ENCODE measurements at regions not wholly inside any gene's neighbourhood (a gene's known extent, or its start where the extent isn't known, plus 50 kb on each side); places are given as distances from the start of the nearest gene placed in this dataset.

DNA sequence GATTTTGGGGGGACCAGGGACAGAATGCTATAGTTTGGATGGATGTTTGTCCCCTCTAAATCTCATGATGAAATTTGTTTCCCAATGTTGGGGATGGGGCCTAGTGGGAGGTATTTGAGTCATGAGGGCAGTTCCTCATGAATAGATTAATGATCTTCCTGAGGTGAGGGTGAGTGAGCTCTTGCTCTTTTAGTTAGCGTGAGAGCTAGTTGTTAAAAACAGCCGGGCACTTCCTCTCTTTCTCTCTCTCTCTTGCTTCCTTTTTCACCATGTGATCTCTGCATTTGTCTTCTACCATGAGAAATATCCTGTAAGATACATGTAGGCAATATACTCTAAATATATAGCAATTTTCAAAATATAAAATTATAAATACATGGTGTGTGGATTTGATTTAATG, 290.8 kb upstream of the PCDH9 start:
- Histone ChIP-seq H3K27me3 (ENCODE audit: control insufficient read depth in 4 of 4, insufficient read depth in 4 of 4, low read length in 3 of 4) (no peaks in the 10 kb centered on the region), H3K9ac (ENCODE audit: low read depth in 1 of 2, low read length in 2 of 2) (no peak overlapping the region), H3K27ac (ENCODE audit: low read depth in 1 of 2, low read length in 2 of 2) (no peak overlapping the region), H3K9me3 (ENCODE audit: control insufficient read depth in 4 of 4, low read length in 3 of 4) (no peaks in the 10 kb centered on the region), H3K36me3 (ENCODE audit: control insufficient read depth in 4 of 4, insufficient read depth in 3 of 4, low read depth in 1 of 4, low read length in 3 of 4) (no peaks in the 10 kb centered on the region), H3K4me3 (ENCODE audit: low read depth in 1 of 3, low read length in 3 of 3) (no peak overlapping the region), H3K4me1 (ENCODE audit: control insufficient read depth in 4 of 4, insufficient read depth in 4 of 4, low read length in 3 of 4) (no peaks in the 10 kb centered on the region)
- no peak for DNase-seq (ENCODE audit: low spot score)
- WGBS = 70% methylated on average over 2 of the region's 2 CpGs
- TF ChIP-seq RXRA (IDR thresholded peaks at IDR 0.05) (no peak), FOXA1 (IDR thresholded peaks at IDR 0.05) (no peak), EGR1 (IDR thresholded peaks at IDR 0.05; ENCODE audit: low read depth in 2 of 2) (no peak), GABPA (IDR thresholded peaks at IDR 0.05 in 1 of 2, conservative IDR thresholded peaks at IDR 0.05 in 1 of 2) (no peak)
- TF ChIP-seq, protein P1, sequence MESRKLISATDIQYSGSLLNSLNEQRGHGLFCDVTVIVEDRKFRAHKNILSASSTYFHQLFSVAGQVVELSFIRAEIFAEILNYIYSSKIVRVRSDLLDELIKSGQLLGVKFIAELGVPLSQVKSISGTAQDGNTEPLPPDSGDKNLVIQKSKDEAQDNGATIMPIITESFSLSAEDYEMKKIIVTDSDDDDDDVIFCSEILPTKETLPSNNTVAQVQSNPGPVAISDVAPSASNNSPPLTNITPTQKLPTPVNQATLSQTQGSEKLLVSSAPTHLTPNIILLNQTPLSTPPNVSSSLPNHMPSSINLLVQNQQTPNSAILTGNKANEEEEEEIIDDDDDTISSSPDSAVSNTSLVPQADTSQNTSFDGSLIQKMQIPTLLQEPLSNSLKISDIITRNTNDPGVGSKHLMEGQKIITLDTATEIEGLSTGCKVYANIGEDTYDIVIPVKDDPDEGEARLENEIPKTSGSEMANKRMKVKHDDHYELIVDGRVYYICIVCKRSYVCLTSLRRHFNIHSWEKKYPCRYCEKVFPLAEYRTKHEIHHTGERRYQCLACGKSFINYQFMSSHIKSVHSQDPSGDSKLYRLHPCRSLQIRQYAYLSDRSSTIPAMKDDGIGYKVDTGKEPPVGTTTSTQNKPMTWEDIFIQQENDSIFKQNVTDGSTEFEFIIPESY (IDR thresholded peaks at IDR 0.05) = no peak
- TF ChIP-seq, protein P2, sequence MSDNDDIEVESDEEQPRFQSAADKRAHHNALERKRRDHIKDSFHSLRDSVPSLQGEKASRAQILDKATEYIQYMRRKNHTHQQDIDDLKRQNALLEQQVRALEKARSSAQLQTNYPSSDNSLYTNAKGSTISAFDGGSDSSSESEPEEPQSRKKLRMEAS (IDR thresholded peaks at IDR 0.05) = no peak
- TF ChIP-seq, protein P3, sequence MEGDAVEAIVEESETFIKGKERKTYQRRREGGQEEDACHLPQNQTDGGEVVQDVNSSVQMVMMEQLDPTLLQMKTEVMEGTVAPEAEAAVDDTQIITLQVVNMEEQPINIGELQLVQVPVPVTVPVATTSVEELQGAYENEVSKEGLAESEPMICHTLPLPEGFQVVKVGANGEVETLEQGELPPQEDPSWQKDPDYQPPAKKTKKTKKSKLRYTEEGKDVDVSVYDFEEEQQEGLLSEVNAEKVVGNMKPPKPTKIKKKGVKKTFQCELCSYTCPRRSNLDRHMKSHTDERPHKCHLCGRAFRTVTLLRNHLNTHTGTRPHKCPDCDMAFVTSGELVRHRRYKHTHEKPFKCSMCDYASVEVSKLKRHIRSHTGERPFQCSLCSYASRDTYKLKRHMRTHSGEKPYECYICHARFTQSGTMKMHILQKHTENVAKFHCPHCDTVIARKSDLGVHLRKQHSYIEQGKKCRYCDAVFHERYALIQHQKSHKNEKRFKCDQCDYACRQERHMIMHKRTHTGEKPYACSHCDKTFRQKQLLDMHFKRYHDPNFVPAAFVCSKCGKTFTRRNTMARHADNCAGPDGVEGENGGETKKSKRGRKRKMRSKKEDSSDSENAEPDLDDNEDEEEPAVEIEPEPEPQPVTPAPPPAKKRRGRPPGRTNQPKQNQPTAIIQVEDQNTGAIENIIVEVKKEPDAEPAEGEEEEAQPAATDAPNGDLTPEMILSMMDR (IDR thresholded peaks at IDR 0.05; ENCODE audit: low read depth, low read length, missing input control) = no peak

DNA sequence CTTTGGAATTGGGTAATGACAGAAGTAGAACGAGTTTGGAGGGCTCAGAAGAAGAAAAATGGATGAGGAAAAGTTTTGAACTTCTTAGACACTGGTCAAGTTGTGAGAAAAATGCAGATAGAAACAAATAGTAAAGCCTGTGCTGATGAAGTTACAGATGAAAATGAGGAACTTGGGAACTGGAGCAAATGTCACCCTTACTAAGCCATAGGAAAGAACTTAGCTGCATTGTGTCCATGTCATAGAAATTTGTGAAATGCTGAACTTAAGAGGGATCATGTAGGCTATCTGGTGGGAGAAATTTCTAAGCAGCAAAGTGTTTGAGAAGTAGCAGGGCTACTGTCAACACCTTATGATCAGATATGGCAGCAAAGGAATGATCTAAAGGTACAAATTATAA, 289.2 kb upstream of the PCDH9 start:
- H3K4me1 ChIP-seq (ENCODE audit: control insufficient read depth in 4 of 4, insufficient read depth in 4 of 4, low read length in 3 of 4) = no peaks in the 10 kb centered on the region
- H3K36me3 ChIP-seq (ENCODE audit: control insufficient read depth in 4 of 4, insufficient read depth in 3 of 4, low read depth in 1 of 4, low read length in 3 of 4) = no peaks in the 10 kb centered on the region
- H3K27me3 ChIP-seq (ENCODE audit: control insufficient read depth in 4 of 4, insufficient read depth in 4 of 4, low read length in 3 of 4) = no peaks in the 10 kb centered on the region
- no peak for TF ChIP-seq NR2F2 (IDR thresholded peaks at IDR 0.05)
- no peak for TF ChIP-seq YY1 (IDR thresholded peaks at IDR 0.05)
- TF ChIP-seq RAD21 (IDR thresholded peaks at IDR 0.05) = no peak
- no peak for TF ChIP-seq EGR1 (IDR thresholded peaks at IDR 0.05; ENCODE audit: low read depth in 2 of 2)
- TF ChIP-seq RXRA (IDR thresholded peaks at IDR 0.05) = no peak
- no peak for TF ChIP-seq FOXA1 (IDR thresholded peaks at IDR 0.05)
- no peak for TF ChIP-seq HNF4G (IDR thresholded peaks at IDR 0.05)
- TF ChIP-seq, protein P4, sequence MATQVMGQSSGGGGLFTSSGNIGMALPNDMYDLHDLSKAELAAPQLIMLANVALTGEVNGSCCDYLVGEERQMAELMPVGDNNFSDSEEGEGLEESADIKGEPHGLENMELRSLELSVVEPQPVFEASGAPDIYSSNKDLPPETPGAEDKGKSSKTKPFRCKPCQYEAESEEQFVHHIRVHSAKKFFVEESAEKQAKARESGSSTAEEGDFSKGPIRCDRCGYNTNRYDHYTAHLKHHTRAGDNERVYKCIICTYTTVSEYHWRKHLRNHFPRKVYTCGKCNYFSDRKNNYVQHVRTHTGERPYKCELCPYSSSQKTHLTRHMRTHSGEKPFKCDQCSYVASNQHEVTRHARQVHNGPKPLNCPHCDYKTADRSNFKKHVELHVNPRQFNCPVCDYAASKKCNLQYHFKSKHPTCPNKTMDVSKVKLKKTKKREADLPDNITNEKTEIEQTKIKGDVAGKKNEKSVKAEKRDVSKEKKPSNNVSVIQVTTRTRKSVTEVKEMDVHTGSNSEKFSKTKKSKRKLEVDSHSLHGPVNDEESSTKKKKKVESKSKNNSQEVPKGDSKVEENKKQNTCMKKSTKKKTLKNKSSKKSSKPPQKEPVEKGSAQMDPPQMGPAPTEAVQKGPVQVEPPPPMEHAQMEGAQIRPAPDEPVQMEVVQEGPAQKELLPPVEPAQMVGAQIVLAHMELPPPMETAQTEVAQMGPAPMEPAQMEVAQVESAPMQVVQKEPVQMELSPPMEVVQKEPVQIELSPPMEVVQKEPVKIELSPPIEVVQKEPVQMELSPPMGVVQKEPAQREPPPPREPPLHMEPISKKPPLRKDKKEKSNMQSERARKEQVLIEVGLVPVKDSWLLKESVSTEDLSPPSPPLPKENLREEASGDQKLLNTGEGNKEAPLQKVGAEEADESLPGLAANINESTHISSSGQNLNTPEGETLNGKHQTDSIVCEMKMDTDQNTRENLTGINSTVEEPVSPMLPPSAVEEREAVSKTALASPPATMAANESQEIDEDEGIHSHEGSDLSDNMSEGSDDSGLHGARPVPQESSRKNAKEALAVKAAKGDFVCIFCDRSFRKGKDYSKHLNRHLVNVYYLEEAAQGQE (IDR thresholded peaks at IDR 0.05) = no peak
- no peak for TF ChIP-seq TAF1 (conservative IDR thresholded peaks at IDR 0.05)
- TF ChIP-seq HNF4A (conservative IDR thresholded peaks at IDR 0.05) = no peak
- TF ChIP-seq, protein P3 (IDR thresholded peaks at IDR 0.05; ENCODE audit: low read depth, low read length, missing input control) = no peak
- TF ChIP-seq SP1 (IDR thresholded peaks at IDR 0.05) = no peak
- no peak for DNase-seq (ENCODE audit: low spot score)
- no peaks in the 10 kb centered on the region for H3K9me3 ChIP-seq (ENCODE audit: control insufficient read depth in 4 of 4, low read length in 3 of 4)
- H3K4me3 ChIP-seq (ENCODE audit: low read depth in 1 of 3, low read length in 3 of 3) = no peak overlapping the region
- H3K9ac ChIP-seq (ENCODE audit: low read depth in 1 of 2, low read length in 2 of 2) = no peak overlapping the region
- no peak overlapping the region for H3K27ac ChIP-seq (ENCODE audit: low read depth in 1 of 2, low read length in 2 of 2)
- 34% methylated on average over 1 of the region's 1 CpG for whole genome bisulfite sequencing
